SK-N-MC (cell line): ENCODE measurements at regions not wholly inside any gene's neighbourhood (a gene's known extent, or its start where the extent isn't known, plus 50 kb on each side); places are given as distances from the start of the nearest gene placed in this dataset.

Source experiments
- EZH2 ChIP-seq: fragments of 200-600 bp; sonication (generic); IDR thresholded peaks from one replicate; pipeline ENCODE4 v1.6.1; 2017; ENCODE audit warnings: antibody characterized with exemption
- FOXP2 ChIP-seq: optimal IDR thresholded peaks from 2 replicates; pipeline ENCODE3; 2011; ENCODE audit warnings: mild to moderate bottlenecking, moderate library complexity; ENCODE audit not compliant: insufficient read depth; ENCODE audit errors: extremely low read length, control extremely low read depth
- POLR2AphosphoS5 ChIP-seq: IDR thresholded peaks from 2 replicates; pipeline ENCODE4 v1.6.1; 2012; ENCODE audit warnings: mild to moderate bottlenecking, low read depth, low read length, borderline replicate concordance

- TF ChIP-seq EZH2 (no peak), POLR2AphosphoS5 (no peak), FOXP2 (no peak)
These were observed 62.3 kb upstream of the AKT3 start for GRCh38 chr1:243912347-243912746.
